ENCODE measurements at regions not wholly inside any gene's neighbourhood (a gene's known extent, or its start where the extent isn't known, plus 50 kb on each side); places are given as distances from the start of the nearest gene placed in this dataset.

DNA sequence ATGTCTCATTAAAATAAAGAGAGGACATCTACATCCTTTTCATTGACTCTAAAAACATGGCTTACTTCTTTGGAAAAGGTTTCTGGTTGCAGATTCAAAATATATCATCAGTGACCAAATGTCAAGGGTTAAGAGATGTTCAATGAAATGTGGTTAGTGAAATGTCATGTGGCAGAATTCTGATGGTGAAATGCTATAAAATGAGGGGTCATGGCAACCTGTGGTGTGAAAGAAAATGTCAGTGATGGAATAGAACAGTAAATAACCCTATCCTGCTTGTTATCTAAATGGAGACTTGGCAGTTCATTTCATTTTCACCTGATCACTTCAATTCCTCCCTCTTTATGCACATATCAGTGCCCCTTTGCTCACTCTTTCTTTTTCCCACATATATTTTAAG is 79.4 kb downstream of the TFPI2 start:
- TF ChIP-seq, protein P1, sequence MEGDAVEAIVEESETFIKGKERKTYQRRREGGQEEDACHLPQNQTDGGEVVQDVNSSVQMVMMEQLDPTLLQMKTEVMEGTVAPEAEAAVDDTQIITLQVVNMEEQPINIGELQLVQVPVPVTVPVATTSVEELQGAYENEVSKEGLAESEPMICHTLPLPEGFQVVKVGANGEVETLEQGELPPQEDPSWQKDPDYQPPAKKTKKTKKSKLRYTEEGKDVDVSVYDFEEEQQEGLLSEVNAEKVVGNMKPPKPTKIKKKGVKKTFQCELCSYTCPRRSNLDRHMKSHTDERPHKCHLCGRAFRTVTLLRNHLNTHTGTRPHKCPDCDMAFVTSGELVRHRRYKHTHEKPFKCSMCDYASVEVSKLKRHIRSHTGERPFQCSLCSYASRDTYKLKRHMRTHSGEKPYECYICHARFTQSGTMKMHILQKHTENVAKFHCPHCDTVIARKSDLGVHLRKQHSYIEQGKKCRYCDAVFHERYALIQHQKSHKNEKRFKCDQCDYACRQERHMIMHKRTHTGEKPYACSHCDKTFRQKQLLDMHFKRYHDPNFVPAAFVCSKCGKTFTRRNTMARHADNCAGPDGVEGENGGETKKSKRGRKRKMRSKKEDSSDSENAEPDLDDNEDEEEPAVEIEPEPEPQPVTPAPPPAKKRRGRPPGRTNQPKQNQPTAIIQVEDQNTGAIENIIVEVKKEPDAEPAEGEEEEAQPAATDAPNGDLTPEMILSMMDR (IDR thresholded peaks at IDR 0.05), result no peak
- TF ChIP-seq POLR2A (IDR thresholded peaks at IDR 0.05), result no peak

Data from testis (tissue), 2 donors.